Stimulated activated naive B cell treated with anti-CD40 and anti-IgM and Interleukin-4, amounts not matched to agents 10 μg/mL and 1 μg/mL and 100 μg/mL, for 72 hours (primary cell): ENCODE measurements at regions not wholly inside any gene's neighbourhood (a gene's known extent, or its start where the extent isn't known, plus 50 kb on each side); places are given as distances from the start of the nearest gene placed in this dataset.
A peak's percentile ranks its signal among the peaks of the same experiment; 100 is the strongest.

Experiments
- ATAC-seq, 2 donors: fragments of 150-1000 bp; cut with Tn5 transposase; replicated peaks; 2 replicates each; pipeline ENCODE4 v1.10.0; 2021; ENCODE audit warnings: moderate library complexity in 1 of 2
- DNase-seq: peaks from one replicate; pipeline ENCODE4 v3.0.0; 2021
- H3K27ac Mint-ChIP-seq: one replicate; pipeline ENCODE4 v1.8.0; 2022; ENCODE audit warnings: mild to moderate bottlenecking, mixed read lengths
- H3K27me3 Mint-ChIP-seq, 2 donors: one replicate each; pipeline ENCODE4 v1.8.0; 2022; ENCODE audit warnings: mixed read lengths in 2 of 2
- H3K36me3 Mint-ChIP-seq, 2 donors: one replicate each; pipeline ENCODE4 v1.8.0; 2022; ENCODE audit warnings: mixed read lengths in 2 of 2, mild to moderate bottlenecking in 1 of 2
- H3K4me1 Mint-ChIP-seq, 2 donors: one replicate each; pipeline ENCODE4 v1.8.0; 2022; ENCODE audit warnings: mixed read lengths in 2 of 2, mild to moderate bottlenecking in 1 of 2
- H3K4me3 Mint-ChIP-seq, 2 donors: one replicate each; pipeline ENCODE4 v1.8.0; 2022; ENCODE audit warnings: mild to moderate bottlenecking in 2 of 2, mixed read lengths in 2 of 2, moderate library complexity in 1 of 2
- H3K9me3 Mint-ChIP-seq, 2 donors: one replicate each; pipeline ENCODE4 v1.8.0; 2022; ENCODE audit warnings: mixed read lengths in 2 of 2, mild to moderate bottlenecking in 1 of 2

GRCh38 chr6:137412562-137412961 is 81.6 kb downstream of the OLIG3 start:
- DNase-seq = no peak
- ATAC-seq = no peak

GRCh38 chr6:137409266-137409777 is 84.9 kb downstream of the OLIG3 start:
- H3K4me3 Mint-ChIP-seq = no peak overlapping the region
- H3K27me3 Mint-ChIP-seq = peaks cover 0 to 5% of the 10 kb centered on the region in 2 donors
- H3K9me3 Mint-ChIP-seq = peaks cover 0 to 11% of the 10 kb centered on the region in 2 donors
- H3K36me3 Mint-ChIP-seq = no peaks in the 10 kb centered on the region
- H3K27ac Mint-ChIP-seq = no peak overlapping the region
- ATAC-seq (no peak), DNase-seq (no peak)
- peaks cover 7 to 10% of the 10 kb centered on the region in 2 donors for H3K4me1 Mint-ChIP-seq

More at GRCh38 chr6:137412562-137412961, 81.6 kb downstream of the OLIG3 start:
- H3K9me3 Mint-ChIP-seq = peaks cover 0 to 4% of the 10 kb centered on the region in 2 donors
- H3K27ac Mint-ChIP-seq = no peak overlapping the region
- no peak overlapping the region for H3K4me3 Mint-ChIP-seq
- H3K36me3 Mint-ChIP-seq = no peaks in the 10 kb centered on the region
- peaks cover 8 to 15% of the 10 kb centered on the region in 2 donors for H3K4me1 Mint-ChIP-seq
- H3K27me3 Mint-ChIP-seq = peaks cover 0 to 5% of the 10 kb centered on the region in 2 donors

GRCh38 chr6:137407816-137408215 is 86.4 kb downstream of the OLIG3 start:
- Mint-ChIP-seq H3K27ac (no peak overlapping the region), H3K36me3 (no peaks in the 10 kb centered on the region), H3K27me3 (no peaks in the 10 kb centered on the region), H3K4me1 (peaks cover 7 to 10% of the 10 kb centered on the region in 2 donors), H3K4me3 (no peak overlapping the region), H3K9me3 (peaks cover 0 to 11% of the 10 kb centered on the region in 2 donors)
- no peak for ATAC-seq
- no peak for DNase-seq

- peaks cover 0 to 3% of the 10 kb centered on the region in 2 donors for H3K27me3 Mint-ChIP-seq
- H3K4me1 Mint-ChIP-seq = peaks cover 7 to 10% of the 10 kb centered on the region in 2 donors
- H3K9me3 Mint-ChIP-seq = peaks cover 0 to 13% of the 10 kb centered on the region in 2 donors
- DNase-seq = no peak
- H3K36me3 Mint-ChIP-seq = no peaks in the 10 kb centered on the region
- H3K27ac Mint-ChIP-seq = no peak overlapping the region
- ATAC-seq = no peak
- no peak overlapping the region for H3K4me3 Mint-ChIP-seq
These were observed 88.4 kb downstream of the OLIG3 start for GRCh38 chr6:137405806-137406205.

GRCh38 chr6:137403855-137404254 is 90.3 kb downstream of the OLIG3 start:
- Mint-ChIP-seq H3K4me1 (peaks cover 7 to 10% of the 10 kb centered on the region in 2 donors), H3K27ac (no peak overlapping the region)

GRCh38 chr6:137403443-137403842 is 90.8 kb downstream of the OLIG3 start:
- Mint-ChIP-seq H3K4me3 (no peak overlapping the region), H3K27me3 (peaks cover 0 to 3% of the 10 kb centered on the region in 2 donors), H3K27ac (no peak overlapping the region), H3K9me3 (peaks cover 0 to 11% of the 10 kb centered on the region in 2 donors), H3K36me3 (no peaks in the 10 kb centered on the region), H3K4me1 (peaks cover 7 to 10% of the 10 kb centered on the region in 2 donors)
- DNase-seq (no peak), ATAC-seq (no peak)

More at GRCh38 chr6:137403855-137404254, 90.3 kb downstream of the OLIG3 start:
- Mint-ChIP-seq H3K9me3 (peaks cover 0 to 11% of the 10 kb centered on the region in 2 donors), H3K27me3 (peaks cover 0 to 3% of the 10 kb centered on the region in 2 donors), H3K36me3 (no peaks in the 10 kb centered on the region), H3K4me3 (no peak overlapping the region)
- ATAC-seq (no peak), DNase-seq (no peak)

GRCh38 chr6:137402143-137402680 is 92.0 kb downstream of the OLIG3 start:
- Mint-ChIP-seq H3K4me1 (peaks cover 7 to 10% of the 10 kb centered on the region in 2 donors), H3K9me3 (peaks cover 0 to 8% of the 10 kb centered on the region in 2 donors), H3K27ac (no peak overlapping the region), H3K36me3 (no peaks in the 10 kb centered on the region), H3K27me3 (peaks cover 3 to 6% of the 10 kb centered on the region in 2 donors), H3K4me3 (no peak overlapping the region)
- ATAC-seq (no peak), DNase-seq (no peak)

GRCh38 chr6:137401088-137401487 is 93.1 kb downstream of the OLIG3 start:
- no peak for ATAC-seq
- Mint-ChIP-seq H3K36me3 (no peaks in the 10 kb centered on the region), H3K27me3 (peaks cover 3 to 6% of the 10 kb centered on the region in 2 donors), H3K27ac (no peak overlapping the region), H3K4me1 (peaks cover 4 to 6% of the 10 kb centered on the region in 2 donors), H3K9me3 (peaks cover 0 to 1% of the 10 kb centered on the region in 2 donors), H3K4me3 (no peak overlapping the region)
- no peak for DNase-seq

GRCh38 chr6:137399881-137400443 is 94.2 kb downstream of the OLIG3 start:
- DNase-seq (no peak), ATAC-seq (no peak)
- Mint-ChIP-seq H3K27me3 (peaks cover 3 to 6% of the 10 kb centered on the region in 2 donors), H3K36me3 (no peaks in the 10 kb centered on the region), H3K4me3 (no peak overlapping the region), H3K4me1 (no peaks in the 10 kb centered on the region), H3K27ac (no peak overlapping the region), H3K9me3 (peaks cover 0 to 1% of the 10 kb centered on the region in 2 donors)

GRCh38 chr6:137395316-137395715 is 98.9 kb downstream of the OLIG3 start:
- peaks cover 1 to 2% of the 10 kb centered on the region in 2 donors for H3K4me1 Mint-ChIP-seq
- H3K4me3 Mint-ChIP-seq = no peak overlapping the region
- H3K27me3 Mint-ChIP-seq = peaks cover 0 to 6% of the 10 kb centered on the region in 2 donors
- ATAC-seq (no peak), DNase-seq (no peak)
- H3K36me3 Mint-ChIP-seq = no peaks in the 10 kb centered on the region
- H3K27ac Mint-ChIP-seq = no peak overlapping the region
- no peaks in the 10 kb centered on the region for H3K9me3 Mint-ChIP-seq

- Mint-ChIP-seq H3K36me3 (no peaks in the 10 kb centered on the region), H3K27me3 (no peaks in the 10 kb centered on the region), H3K9me3 (no peaks in the 10 kb centered on the region), H3K4me3 (no peak overlapping the region), H3K4me1 (peaks cover 18 to 32% of the 10 kb centered on the region in 2 donors), H3K27ac (no peak overlapping the region)
- ATAC-seq = no peak
- no peak for DNase-seq
These were observed 103.0 kb downstream of the OLIG3 start for GRCh38 chr6:137391061-137391814.

GRCh38 chr6:137390334-137390733 is 103.9 kb downstream of the OLIG3 start:
- ATAC-seq (no peak), DNase-seq (no peak)
- no peak overlapping the region for H3K27ac Mint-ChIP-seq
- peaks cover 0 to 2% of the 10 kb centered on the region in 2 donors for H3K36me3 Mint-ChIP-seq
- no peaks in the 10 kb centered on the region for H3K9me3 Mint-ChIP-seq
- no peaks in the 10 kb centered on the region for H3K27me3 Mint-ChIP-seq
- H3K4me1 Mint-ChIP-seq = peaks cover 21 to 36% of the 10 kb centered on the region in 2 donors
- no peak overlapping the region for H3K4me3 Mint-ChIP-seq

- Mint-ChIP-seq H3K36me3 (peaks cover 0 to 2% of the 10 kb centered on the region in 2 donors), H3K27ac (no peak overlapping the region), H3K4me3 (peak overlapping the region; percentile 10 to 21), H3K4me1 (peaks cover 21 to 36% of the 10 kb centered on the region in 2 donors), H3K27me3 (no peaks in the 10 kb centered on the region), H3K9me3 (no peaks in the 10 kb centered on the region)
- ATAC-seq (peak; percentile 92 to 94), DNase-seq (peak; percentile 32)
These were observed 105.0 kb downstream of the OLIG3 start for GRCh38 chr6:137389150-137389704.

GRCh38 chr6:137387096-137387764 is 107.0 kb downstream of the OLIG3 start:
- Mint-ChIP-seq H3K36me3 (peaks cover 0 to 2% of the 10 kb centered on the region in 2 donors), H3K9me3 (no peaks in the 10 kb centered on the region), H3K4me1 (peaks cover 23 to 42% of the 10 kb centered on the region in 2 donors), H3K4me3 (no peak overlapping the region), H3K27me3 (no peaks in the 10 kb centered on the region), H3K27ac (no peak overlapping the region)
- ATAC-seq (no peak), DNase-seq (no peak)
